K562 (cell line): ENCODE measurements at regions not wholly inside any gene's neighbourhood (a gene's known extent, or its start where the extent isn't known, plus 50 kb on each side); places are given as distances from the start of the nearest gene placed in this dataset.

ENCODE experiments used
- CBX2 ChIP-seq: fragments of 200-600 bp; sonication (generic); IDR thresholded peaks from one replicate; pipeline ENCODE4 v1.6.1; 2012; ENCODE audit warnings: mild to moderate bottlenecking, low read length, inconsistent platforms; ENCODE audit not compliant: insufficient read depth, poor library complexity, severe bottlenecking
- ELF2 ChIP-seq: fragments of 250-450 bp; sonication (Bioruptor Pico); IDR thresholded peaks from 2 replicates; pipeline ENCODE4 v1.5.0; 2021; ENCODE audit warnings: mild to moderate bottlenecking
- HDAC1 ChIP-seq, 2 experiments: fragments of 450-650 bp; IDR thresholded peaks; 2 replicates each; pipeline ENCODE4 v1.6.1; 2016 to 2017; ENCODE audit warnings: inconsistent platforms in 1 of 2, mild to moderate bottlenecking in 1 of 2, moderate library complexity in 1 of 2
- L3MBTL2 ChIP-seq: fragments of 450-650 bp; IDR thresholded peaks from 2 replicates; pipeline ENCODE4 v1.6.1; 2016; ENCODE audit warnings: mild to moderate bottlenecking, moderate library complexity
- POLR2AphosphoS5 ChIP-seq: IDR thresholded peaks from 2 replicates; pipeline ENCODE4 v1.6.1; 2011; ENCODE audit warnings: mild to moderate bottlenecking, low read depth, low read length, moderate library complexity; ENCODE audit not compliant: control insufficient read depth, insufficient read depth
- SMAD3 ChIP-seq: fragments of 450-650 bp; formaldehyde crosslinking; conservative IDR thresholded peaks from 2 replicates; pipeline ENCODE4 v1.4.0; 2020; ENCODE audit warnings: mild to moderate bottlenecking
- SMARCA4 ChIP-seq: fragments of 450-650 bp; IDR thresholded peaks from 2 replicates; pipeline ENCODE4 v1.6.1; 2016
- YBX1 ChIP-seq: fragments of 450-650 bp; IDR thresholded peaks from 2 replicates; pipeline ENCODE4 v1.7.1; 2016; ENCODE audit warnings: mild to moderate bottlenecking
- ZFP30 ChIP-seq: fragments of 250-450 bp; sonication (Bioruptor Pico); IDR thresholded peaks from 2 replicates; pipeline ENCODE4 v1.8.0; 2022; ENCODE audit warnings: moderate library complexity, mild to moderate bottlenecking, inconsistent platforms, borderline replicate concordance
- ZKSCAN3 ChIP-seq: fragments of 250-450 bp; sonication (Bioruptor Pico); IDR thresholded peaks from 2 replicates; pipeline ENCODE4 v1.4.0; 2020
- ZNF311 ChIP-seq: fragments of 250-450 bp; sonication (Bioruptor Pico); IDR thresholded peaks from 2 replicates; pipeline ENCODE4 v1.4.0; 2020; ENCODE audit warnings: mild to moderate bottlenecking, moderate library complexity
- ZNF354B ChIP-seq: fragments of 250-450 bp; sonication (Bioruptor Pico); IDR thresholded peaks from 2 replicates; pipeline ENCODE4 v1.4.0; 2020
- ZNF444 ChIP-seq: fragments of 250-450 bp; sonication (Bioruptor Pico); IDR thresholded peaks from 2 replicates; pipeline ENCODE4 v1.4.0; 2020; ENCODE audit warnings: mild to moderate bottlenecking, moderate library complexity
- ZNF76 ChIP-seq: fragments of 250-450 bp; sonication (Bioruptor Pico); IDR thresholded peaks from 2 replicates; pipeline ENCODE4 v1.4.0; 2020; ENCODE audit warnings: mild to moderate bottlenecking, moderate library complexity, borderline replicate concordance
- TF ChIP-seq, protein P1 (sequence below): sonication (generic); formaldehyde crosslinking; IDR thresholded peaks from 2 replicates; pipeline ENCODE4 v1.4.0; 2020; ENCODE audit warnings: mild to moderate bottlenecking, missing genetic modification reagents
- TF ChIP-seq, protein P2 (sequence below): sonication (generic); formaldehyde crosslinking; IDR thresholded peaks from 2 replicates; pipeline ENCODE4 v1.8.1; 2022; ENCODE audit warnings: missing genetic modification reagents
- TF ChIP-seq, protein P3 (sequence below): fragments of 250-450 bp; sonication (Bioruptor Pico); IDR thresholded peaks from 2 replicates; pipeline ENCODE4 v1.6.1; 2021; ENCODE audit warnings: mild to moderate bottlenecking

DNA sequence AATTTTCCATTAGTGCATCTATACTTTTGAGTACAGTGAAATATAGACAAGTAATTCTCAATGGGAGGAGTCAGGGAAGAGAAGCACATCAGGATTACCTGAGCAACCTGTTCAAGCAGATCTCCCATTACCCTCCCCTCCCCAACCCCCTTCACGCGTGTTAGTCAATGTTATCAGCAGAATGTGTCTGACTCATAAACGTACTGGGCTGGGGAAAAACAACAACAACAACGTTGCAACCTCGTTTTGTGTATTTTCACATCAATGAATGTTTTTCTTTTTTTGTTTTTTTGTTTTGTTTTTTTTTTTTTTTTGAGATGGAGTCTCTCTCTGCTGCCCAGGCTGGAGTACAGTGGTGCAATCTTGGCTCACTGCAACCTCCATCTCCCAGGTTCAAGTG lies 287.0 kb upstream of the STXBP5 start (continued):
- TF ChIP-seq, protein P1, sequence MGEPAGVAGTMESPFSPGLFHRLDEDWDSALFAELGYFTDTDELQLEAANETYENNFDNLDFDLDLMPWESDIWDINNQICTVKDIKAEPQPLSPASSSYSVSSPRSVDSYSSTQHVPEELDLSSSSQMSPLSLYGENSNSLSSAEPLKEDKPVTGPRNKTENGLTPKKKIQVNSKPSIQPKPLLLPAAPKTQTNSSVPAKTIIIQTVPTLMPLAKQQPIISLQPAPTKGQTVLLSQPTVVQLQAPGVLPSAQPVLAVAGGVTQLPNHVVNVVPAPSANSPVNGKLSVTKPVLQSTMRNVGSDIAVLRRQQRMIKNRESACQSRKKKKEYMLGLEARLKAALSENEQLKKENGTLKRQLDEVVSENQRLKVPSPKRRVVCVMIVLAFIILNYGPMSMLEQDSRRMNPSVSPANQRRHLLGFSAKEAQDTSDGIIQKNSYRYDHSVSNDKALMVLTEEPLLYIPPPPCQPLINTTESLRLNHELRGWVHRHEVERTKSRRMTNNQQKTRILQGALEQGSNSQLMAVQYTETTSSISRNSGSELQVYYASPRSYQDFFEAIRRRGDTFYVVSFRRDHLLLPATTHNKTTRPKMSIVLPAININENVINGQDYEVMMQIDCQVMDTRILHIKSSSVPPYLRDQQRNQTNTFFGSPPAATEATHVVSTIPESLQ (CRISPR knock-in tag) = no peak
- peak; percentile 67; the same call in 1 of the 2 replicates for TF ChIP-seq SMARCA4
- TF ChIP-seq, protein P2, sequence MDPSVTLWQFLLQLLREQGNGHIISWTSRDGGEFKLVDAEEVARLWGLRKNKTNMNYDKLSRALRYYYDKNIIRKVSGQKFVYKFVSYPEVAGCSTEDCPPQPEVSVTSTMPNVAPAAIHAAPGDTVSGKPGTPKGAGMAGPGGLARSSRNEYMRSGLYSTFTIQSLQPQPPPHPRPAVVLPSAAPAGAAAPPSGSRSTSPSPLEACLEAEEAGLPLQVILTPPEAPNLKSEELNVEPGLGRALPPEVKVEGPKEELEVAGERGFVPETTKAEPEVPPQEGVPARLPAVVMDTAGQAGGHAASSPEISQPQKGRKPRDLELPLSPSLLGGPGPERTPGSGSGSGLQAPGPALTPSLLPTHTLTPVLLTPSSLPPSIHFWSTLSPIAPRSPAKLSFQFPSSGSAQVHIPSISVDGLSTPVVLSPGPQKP (CRISPR knock-in tag) = no peak
- TF ChIP-seq ZNF76 (CRISPR knock-in tag) = no peak
- no peak for TF ChIP-seq POLR2AphosphoS5
- TF ChIP-seq HDAC1 (IDR thresholded peaks at IDR 0.05) = no peak
- TF ChIP-seq ELF2 = no peak
- TF ChIP-seq ZNF444 = no peak
- TF ChIP-seq L3MBTL2 = no peak
- TF ChIP-seq ZNF354B (CRISPR knock-in tag) = no peak
- no peak for TF ChIP-seq CBX2
- TF ChIP-seq SMAD3 (CRISPR knock-in tag) = no peak
- no peak for TF ChIP-seq YBX1
- no peak for TF ChIP-seq ZKSCAN3 (CRISPR knock-in tag)
- TF ChIP-seq ZNF311 = no peak
- TF ChIP-seq, protein P3, sequence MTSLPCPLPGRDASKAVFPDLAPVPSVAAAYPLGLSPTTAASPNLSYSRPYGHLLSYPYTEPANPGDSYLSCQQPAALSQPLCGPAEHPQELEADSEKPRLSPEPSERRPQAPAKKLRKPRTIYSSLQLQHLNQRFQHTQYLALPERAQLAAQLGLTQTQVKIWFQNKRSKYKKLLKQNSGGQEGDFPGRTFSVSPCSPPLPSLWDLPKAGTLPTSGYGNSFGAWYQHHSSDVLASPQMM = no peak
- no peak for TF ChIP-seq ZFP30 (CRISPR knock-in tag)
